ENCODE measurements at regions not wholly inside any gene's neighbourhood (a gene's known extent, or its start where the extent isn't known, plus 50 kb on each side); places are given as distances from the start of the nearest gene placed in this dataset.
"Not testable (repeated sequence)": the region's sequence is repeated elsewhere in the genome, so short reads cannot be mapped to it uniquely, and the experiment has no call there.

GRCh38 chr5:14928661-14929060 lies 57.1 kb upstream of the ANKH start:
- no peak for DNase-seq

GRCh38 chr5:14925326-14925725 lies 53.7 kb upstream of the ANKH start:
- no peak for DNase-seq

- not testable (repeated sequence) for DNase-seq
Measured at GRCh38 chr5:14922952-14923351, 51.4 kb upstream of the ANKH start.

- no peak for DNase-seq
Measured at GRCh38 chr5:14922456-14922855, 50.9 kb upstream of the ANKH start.
